ENCODE measurements at regions not wholly inside any gene's neighbourhood (a gene's known extent, or its start where the extent isn't known, plus 50 kb on each side); places are given as distances from the start of the nearest gene placed in this dataset.

DNA sequence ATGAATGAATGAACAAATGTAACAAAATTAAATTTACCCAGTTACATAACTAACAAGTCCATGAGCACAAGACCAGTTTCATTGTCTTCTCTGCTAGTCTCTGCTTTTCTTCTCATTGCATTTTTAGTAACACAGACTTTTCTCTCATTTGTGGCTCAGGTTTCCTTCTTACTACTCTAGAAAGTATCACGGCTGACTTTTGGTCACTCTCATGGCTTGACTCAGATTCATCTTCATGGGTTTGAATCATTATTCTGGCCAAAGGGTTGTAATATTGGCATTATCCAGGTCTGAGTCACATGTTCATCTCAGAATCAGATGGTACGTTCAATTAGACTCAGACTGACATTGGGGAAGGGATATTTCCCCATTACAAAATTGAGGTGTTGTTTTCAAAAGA, 121.5 kb upstream of the SATB1 start:
- no peak overlapping the region for H3K4me3 ChIP-seq (ENCODE audit: low read depth, low read length)
- no peaks in the 10 kb centered on the region for H3K4me1 ChIP-seq
- Mint-ChIP-seq H3K27me3 (ENCODE audit: insufficient read depth, unreplicated experiment) (peaks cover 7% of the 10 kb centered on the region), H3K9me3 (ENCODE audit: unreplicated experiment) (no peaks in the 10 kb centered on the region), H3K36me3 (ENCODE audit: insufficient read depth, unreplicated experiment) (no peaks in the 10 kb centered on the region), H3K4me1 (ENCODE audit: low read depth, unreplicated experiment) (no peaks in the 10 kb centered on the region), H3K4me3 (ENCODE audit: unreplicated experiment) (no peak overlapping the region), H3K27ac (ENCODE audit: unreplicated experiment) (no peak overlapping the region)
- intact Hi-C loops (cut with micrococcal nuclease; ENCODE audit: unreplicated experiment): no loop called here
- H3K36me3 ChIP-seq (ENCODE audit: control insufficient read depth, insufficient read depth, low read length): no peaks in the 10 kb centered on the region
- POLR2A ChIA-PET: no interaction called here
- H3K27me3 ChIP-seq (replicated peaks; ENCODE audit: control insufficient read depth, insufficient read depth, low read length): no peaks in the 10 kb centered on the region
- no peak for TF ChIP-seq CTCF (IDR thresholded peaks at IDR 0.05; ENCODE audit: insufficient read depth in 1 of 2, low read depth in 1 of 2, low read length in 1 of 2, severe bottlenecking in 1 of 2, unreplicated experiment in 1 of 2)
- DNase-seq: no peak
- no TSS peak for BruUV-seq (replicated peaks)
- no peaks in the 10 kb centered on the region for H3K9me3 ChIP-seq
- CTCF ChIA-PET: no interaction called here

GRCh38 chr3:18544146-18544545, 119.0 kb upstream of the SATB1 start:
- no peak for DNase-seq
- no peaks in the 10 kb centered on the region for H3K9me3 Mint-ChIP-seq (ENCODE audit: unreplicated experiment)
- no peaks in the 10 kb centered on the region for H3K9me3 ChIP-seq
- intact Hi-C loops (cut with micrococcal nuclease; ENCODE audit: unreplicated experiment): no loop called here
- ChIA-PET POLR2A (no interaction called here), CTCF (no interaction called here)
- H3K4me1 ChIP-seq: no peaks in the 10 kb centered on the region
- H3K27me3 ChIP-seq (replicated peaks; ENCODE audit: control insufficient read depth, insufficient read depth, low read length): no peaks in the 10 kb centered on the region
- no peaks in the 10 kb centered on the region for H3K36me3 ChIP-seq (ENCODE audit: control insufficient read depth, insufficient read depth, low read length)
- H3K4me3 ChIP-seq (ENCODE audit: low read depth, low read length): no peak overlapping the region
- H3K27me3 Mint-ChIP-seq (ENCODE audit: insufficient read depth, unreplicated experiment): peaks cover 10% of the 10 kb centered on the region
- H3K4me3 Mint-ChIP-seq (ENCODE audit: unreplicated experiment): no peak overlapping the region
- no TSS peak for BruUV-seq (replicated peaks)
- H3K4me1 Mint-ChIP-seq (ENCODE audit: low read depth, unreplicated experiment): no peaks in the 10 kb centered on the region
- H3K27ac Mint-ChIP-seq (ENCODE audit: unreplicated experiment): no peak overlapping the region
- no peaks in the 10 kb centered on the region for H3K36me3 Mint-ChIP-seq (ENCODE audit: insufficient read depth, unreplicated experiment)
- TF ChIP-seq CTCF (IDR thresholded peaks at IDR 0.05; ENCODE audit: insufficient read depth in 1 of 2, low read depth in 1 of 2, low read length in 1 of 2, severe bottlenecking in 1 of 2, unreplicated experiment in 1 of 2): no peak

- CTCF ChIA-PET: no interaction called here
- H3K9me3 ChIP-seq: no peaks in the 10 kb centered on the region
- H3K27me3 Mint-ChIP-seq (ENCODE audit: insufficient read depth, unreplicated experiment): peaks cover 3% of the 10 kb centered on the region
- no peaks in the 10 kb centered on the region for H3K4me1 ChIP-seq
- no peaks in the 10 kb centered on the region for H3K27me3 ChIP-seq (replicated peaks; ENCODE audit: control insufficient read depth, insufficient read depth, low read length)
- H3K36me3 ChIP-seq (ENCODE audit: control insufficient read depth, insufficient read depth, low read length): no peaks in the 10 kb centered on the region
- intact Hi-C loops (cut with micrococcal nuclease; ENCODE audit: unreplicated experiment): no loop called here
- POLR2A ChIA-PET: no interaction called here
- H3K27ac Mint-ChIP-seq (ENCODE audit: unreplicated experiment): no peak overlapping the region
- no peak for DNase-seq
- no peak overlapping the region for H3K4me3 ChIP-seq (ENCODE audit: low read depth, low read length)
- no peaks in the 10 kb centered on the region for H3K9me3 Mint-ChIP-seq (ENCODE audit: unreplicated experiment)
- no peaks in the 10 kb centered on the region for H3K4me1 Mint-ChIP-seq (ENCODE audit: low read depth, unreplicated experiment)
- H3K36me3 Mint-ChIP-seq (ENCODE audit: insufficient read depth, unreplicated experiment): no peaks in the 10 kb centered on the region
- BruUV-seq (replicated peaks): no TSS peak
- H3K4me3 Mint-ChIP-seq (ENCODE audit: unreplicated experiment): no peak overlapping the region
- TF ChIP-seq CTCF (IDR thresholded peaks at IDR 0.05; ENCODE audit: insufficient read depth in 1 of 2, low read depth in 1 of 2, low read length in 1 of 2, severe bottlenecking in 1 of 2, unreplicated experiment in 1 of 2): no peak
Measured at GRCh38 chr3:18538463-18539230, 113.5 kb upstream of the SATB1 start.

Measured in Caco-2 (cell line).